ENCODE measurements at regions not wholly inside any gene's neighbourhood (a gene's known extent, or its start where the extent isn't known, plus 50 kb on each side); places are given as distances from the start of the nearest gene placed in this dataset.

DNA sequence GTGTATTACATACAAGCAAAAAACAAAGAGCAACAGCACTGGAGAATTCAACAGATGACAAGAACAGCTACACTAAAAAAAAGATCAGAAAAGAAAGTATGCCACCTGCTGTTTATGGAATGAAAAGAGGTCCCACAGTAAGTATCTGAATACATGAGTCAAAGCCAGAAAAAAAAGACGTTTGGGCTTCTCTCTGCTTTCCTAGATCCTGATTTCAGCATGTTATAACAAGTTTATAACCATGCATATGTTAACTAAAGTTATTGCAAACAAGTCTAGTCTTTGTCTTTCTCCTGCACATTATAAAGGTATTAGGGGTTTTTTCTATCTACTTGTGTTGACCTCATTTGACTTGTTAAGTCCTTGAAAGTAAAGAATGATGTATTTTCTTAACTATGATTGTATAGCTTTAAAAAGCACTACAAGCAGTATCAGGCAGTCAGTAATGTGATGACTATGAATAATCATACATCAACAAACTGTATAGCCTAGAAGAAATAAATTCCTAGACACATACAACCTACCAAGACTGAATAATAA is 108.5 kb upstream of the COL5A2 start:
- TF ChIP-seq, protein P1, sequence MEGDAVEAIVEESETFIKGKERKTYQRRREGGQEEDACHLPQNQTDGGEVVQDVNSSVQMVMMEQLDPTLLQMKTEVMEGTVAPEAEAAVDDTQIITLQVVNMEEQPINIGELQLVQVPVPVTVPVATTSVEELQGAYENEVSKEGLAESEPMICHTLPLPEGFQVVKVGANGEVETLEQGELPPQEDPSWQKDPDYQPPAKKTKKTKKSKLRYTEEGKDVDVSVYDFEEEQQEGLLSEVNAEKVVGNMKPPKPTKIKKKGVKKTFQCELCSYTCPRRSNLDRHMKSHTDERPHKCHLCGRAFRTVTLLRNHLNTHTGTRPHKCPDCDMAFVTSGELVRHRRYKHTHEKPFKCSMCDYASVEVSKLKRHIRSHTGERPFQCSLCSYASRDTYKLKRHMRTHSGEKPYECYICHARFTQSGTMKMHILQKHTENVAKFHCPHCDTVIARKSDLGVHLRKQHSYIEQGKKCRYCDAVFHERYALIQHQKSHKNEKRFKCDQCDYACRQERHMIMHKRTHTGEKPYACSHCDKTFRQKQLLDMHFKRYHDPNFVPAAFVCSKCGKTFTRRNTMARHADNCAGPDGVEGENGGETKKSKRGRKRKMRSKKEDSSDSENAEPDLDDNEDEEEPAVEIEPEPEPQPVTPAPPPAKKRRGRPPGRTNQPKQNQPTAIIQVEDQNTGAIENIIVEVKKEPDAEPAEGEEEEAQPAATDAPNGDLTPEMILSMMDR (conservative IDR thresholded peaks at IDR 0.05) = peak; percentile 58; the same call in 1 of the 2 replicates
- no peak for TF ChIP-seq EZH2 (IDR thresholded peaks at IDR 0.05; ENCODE audit: low read depth)

Measured in PC-9 (cell line).